ENCODE measurements at regions not wholly inside any gene's neighbourhood (a gene's known extent, or its start where the extent isn't known, plus 50 kb on each side); places are given as distances from the start of the nearest gene placed in this dataset.

GRCh38 chr10:3723766-3724165 lies 61.2 kb downstream of the KLF6 start:
- Histone ChIP-seq H3K9me3 (ENCODE audit: control insufficient read depth in 1 of 2, low read length in 2 of 2) (no peaks in the 10 kb centered on the region), H3K27ac (ENCODE audit: low read length) (no peak overlapping the region), H3K36me3 (ENCODE audit: control insufficient read depth in 1 of 2, insufficient read depth in 2 of 2, low read length in 2 of 2) (no peaks in the 10 kb centered on the region), H3K4me3 (ENCODE audit: low read depth in 1 of 2, low read length in 2 of 2) (no peak overlapping the region), H3K27me3 (ENCODE audit: low read depth, low read length) (no peaks in the 10 kb centered on the region), H3K4me1 (ENCODE audit: control insufficient read depth in 1 of 2, insufficient read depth in 2 of 2, low read length in 2 of 2) (no peaks in the 10 kb centered on the region)

- Histone ChIP-seq H3K27me3 (ENCODE audit: low read depth, low read length) (no peaks in the 10 kb centered on the region), H3K4me3 (ENCODE audit: low read depth in 1 of 2, low read length in 2 of 2) (no peak overlapping the region), H3K9me3 (ENCODE audit: control insufficient read depth in 1 of 2, low read length in 2 of 2) (no peaks in the 10 kb centered on the region), H3K36me3 (ENCODE audit: control insufficient read depth in 1 of 2, insufficient read depth in 2 of 2, low read length in 2 of 2) (no peaks in the 10 kb centered on the region), H3K4me1 (ENCODE audit: control insufficient read depth in 1 of 2, insufficient read depth in 2 of 2, low read length in 2 of 2) (no peaks in the 10 kb centered on the region), H3K27ac (ENCODE audit: low read length) (no peak overlapping the region)
These were observed 64.6 kb downstream of the KLF6 start for GRCh38 chr10:3720228-3721019.

GRCh38 chr10:3719024-3719843 lies 65.8 kb downstream of the KLF6 start:
- no peaks in the 10 kb centered on the region for H3K36me3 ChIP-seq (ENCODE audit: control insufficient read depth in 1 of 2, insufficient read depth in 2 of 2, low read length in 2 of 2)
- no peaks in the 10 kb centered on the region for H3K4me1 ChIP-seq (ENCODE audit: control insufficient read depth in 1 of 2, insufficient read depth in 2 of 2, low read length in 2 of 2)
- no peaks in the 10 kb centered on the region for H3K9me3 ChIP-seq (ENCODE audit: control insufficient read depth in 1 of 2, low read length in 2 of 2)
- no peak overlapping the region for H3K4me3 ChIP-seq (ENCODE audit: low read depth in 1 of 2, low read length in 2 of 2)
- no peaks in the 10 kb centered on the region for H3K27me3 ChIP-seq (ENCODE audit: low read depth, low read length)
- H3K27ac ChIP-seq (ENCODE audit: low read length) = no peak overlapping the region

GRCh38 chr10:3716093-3716492 lies 68.9 kb downstream of the KLF6 start:
- Histone ChIP-seq H3K27ac (ENCODE audit: low read length) (no peak overlapping the region), H3K4me1 (ENCODE audit: control insufficient read depth in 1 of 2, insufficient read depth in 2 of 2, low read length in 2 of 2) (no peaks in the 10 kb centered on the region), H3K4me3 (ENCODE audit: low read depth in 1 of 2, low read length in 2 of 2) (no peak overlapping the region), H3K27me3 (ENCODE audit: low read depth, low read length) (no peaks in the 10 kb centered on the region), H3K9me3 (ENCODE audit: control insufficient read depth in 1 of 2, low read length in 2 of 2) (peaks cover 0 to 9% of the 10 kb centered on the region in 2 donors), H3K36me3 (ENCODE audit: control insufficient read depth in 1 of 2, insufficient read depth in 2 of 2, low read length in 2 of 2) (no peaks in the 10 kb centered on the region)

GRCh38 chr10:3714967-3715366 lies 70.0 kb downstream of the KLF6 start:
- peaks cover 0 to 9% of the 10 kb centered on the region in 2 donors for H3K9me3 ChIP-seq (ENCODE audit: control insufficient read depth in 1 of 2, low read length in 2 of 2)
- H3K27ac ChIP-seq (ENCODE audit: low read length) = no peak overlapping the region
- H3K4me1 ChIP-seq (ENCODE audit: control insufficient read depth in 1 of 2, insufficient read depth in 2 of 2, low read length in 2 of 2) = no peaks in the 10 kb centered on the region
- H3K36me3 ChIP-seq (ENCODE audit: control insufficient read depth in 1 of 2, insufficient read depth in 2 of 2, low read length in 2 of 2) = no peaks in the 10 kb centered on the region
- H3K4me3 ChIP-seq (ENCODE audit: low read depth in 1 of 2, low read length in 2 of 2) = no peak overlapping the region
- no peaks in the 10 kb centered on the region for H3K27me3 ChIP-seq (ENCODE audit: low read depth, low read length)

GRCh38 chr10:3714531-3714930 lies 70.5 kb downstream of the KLF6 start:
- Histone ChIP-seq H3K9me3 (ENCODE audit: control insufficient read depth in 1 of 2, low read length in 2 of 2) (peaks cover 0 to 9% of the 10 kb centered on the region in 2 donors), H3K36me3 (ENCODE audit: control insufficient read depth in 1 of 2, insufficient read depth in 2 of 2, low read length in 2 of 2) (no peaks in the 10 kb centered on the region), H3K27ac (ENCODE audit: low read length) (no peak overlapping the region)

GRCh38 chr10:3712707-3713106 lies 72.3 kb downstream of the KLF6 start:
- Histone ChIP-seq H3K27me3 (ENCODE audit: low read depth, low read length) (no peaks in the 10 kb centered on the region), H3K9me3 (ENCODE audit: control insufficient read depth in 1 of 2, low read length in 2 of 2) (peaks cover 0 to 9% of the 10 kb centered on the region in 2 donors), H3K27ac (ENCODE audit: low read length) (no peak overlapping the region), H3K36me3 (ENCODE audit: control insufficient read depth in 1 of 2, insufficient read depth in 2 of 2, low read length in 2 of 2) (no peaks in the 10 kb centered on the region), H3K4me3 (ENCODE audit: low read depth in 1 of 2, low read length in 2 of 2) (no peak overlapping the region), H3K4me1 (ENCODE audit: control insufficient read depth in 1 of 2, insufficient read depth in 2 of 2, low read length in 2 of 2) (no peaks in the 10 kb centered on the region)

More at GRCh38 chr10:3714531-3714930, 70.5 kb downstream of the KLF6 start:
- Histone ChIP-seq H3K27me3 (ENCODE audit: low read depth, low read length) (no peaks in the 10 kb centered on the region), H3K4me1 (ENCODE audit: control insufficient read depth in 1 of 2, insufficient read depth in 2 of 2, low read length in 2 of 2) (no peaks in the 10 kb centered on the region), H3K4me3 (ENCODE audit: low read depth in 1 of 2, low read length in 2 of 2) (no peak overlapping the region)

GRCh38 chr10:3711918-3712317 lies 73.1 kb downstream of the KLF6 start:
- Histone ChIP-seq H3K36me3 (ENCODE audit: control insufficient read depth in 1 of 2, insufficient read depth in 2 of 2, low read length in 2 of 2) (no peaks in the 10 kb centered on the region), H3K27me3 (ENCODE audit: low read depth, low read length) (no peaks in the 10 kb centered on the region), H3K4me3 (ENCODE audit: low read depth in 1 of 2, low read length in 2 of 2) (no peak overlapping the region), H3K9me3 (ENCODE audit: control insufficient read depth in 1 of 2, low read length in 2 of 2) (peaks cover 0 to 9% of the 10 kb centered on the region in 2 donors), H3K4me1 (ENCODE audit: control insufficient read depth in 1 of 2, insufficient read depth in 2 of 2, low read length in 2 of 2) (no peaks in the 10 kb centered on the region), H3K27ac (ENCODE audit: low read length) (no peak overlapping the region)

- Histone ChIP-seq H3K4me1 (ENCODE audit: control insufficient read depth in 1 of 2, insufficient read depth in 2 of 2, low read length in 2 of 2) (no peaks in the 10 kb centered on the region), H3K36me3 (ENCODE audit: control insufficient read depth in 1 of 2, insufficient read depth in 2 of 2, low read length in 2 of 2) (no peaks in the 10 kb centered on the region), H3K27me3 (ENCODE audit: low read depth, low read length) (no peaks in the 10 kb centered on the region), H3K9me3 (ENCODE audit: control insufficient read depth in 1 of 2, low read length in 2 of 2) (peaks cover 0 to 9% of the 10 kb centered on the region in 2 donors), H3K4me3 (ENCODE audit: low read depth in 1 of 2, low read length in 2 of 2) (no peak overlapping the region), H3K27ac (ENCODE audit: low read length) (no peak overlapping the region)
These were observed 74.2 kb downstream of the KLF6 start for GRCh38 chr10:3710764-3711163.

GRCh38 chr10:3709456-3710060 lies 75.5 kb downstream of the KLF6 start:
- Histone ChIP-seq H3K4me3 (ENCODE audit: low read depth in 1 of 2, low read length in 2 of 2) (no peak overlapping the region), H3K4me1 (ENCODE audit: control insufficient read depth in 1 of 2, insufficient read depth in 2 of 2, low read length in 2 of 2) (no peaks in the 10 kb centered on the region), H3K27ac (ENCODE audit: low read length) (no peak overlapping the region), H3K27me3 (ENCODE audit: low read depth, low read length) (no peaks in the 10 kb centered on the region), H3K36me3 (ENCODE audit: control insufficient read depth in 1 of 2, insufficient read depth in 2 of 2, low read length in 2 of 2) (no peaks in the 10 kb centered on the region), H3K9me3 (ENCODE audit: control insufficient read depth in 1 of 2, low read length in 2 of 2) (peaks cover 0 to 9% of the 10 kb centered on the region in 2 donors)

GRCh38 chr10:3708852-3709251 lies 76.2 kb downstream of the KLF6 start:
- no peak overlapping the region for H3K4me3 ChIP-seq (ENCODE audit: low read depth in 1 of 2, low read length in 2 of 2)
- no peaks in the 10 kb centered on the region for H3K36me3 ChIP-seq (ENCODE audit: control insufficient read depth in 1 of 2, insufficient read depth in 2 of 2, low read length in 2 of 2)
- no peaks in the 10 kb centered on the region for H3K4me1 ChIP-seq (ENCODE audit: control insufficient read depth in 1 of 2, insufficient read depth in 2 of 2, low read length in 2 of 2)
- no peak overlapping the region for H3K27ac ChIP-seq (ENCODE audit: low read length)
- no peaks in the 10 kb centered on the region for H3K27me3 ChIP-seq (ENCODE audit: low read depth, low read length)
- H3K9me3 ChIP-seq (ENCODE audit: control insufficient read depth in 1 of 2, low read length in 2 of 2) = peaks cover 0 to 9% of the 10 kb centered on the region in 2 donors
